Right lobe of liver (tissue), 6 donors: ENCODE measurements at regions not wholly inside any gene's neighbourhood (a gene's known extent, or its start where the extent isn't known, plus 50 kb on each side); places are given as distances from the start of the nearest gene placed in this dataset.

Source experiments
- ATAC-seq, 4 donors: fragments of 200-7000 bp; cut with Tn5 transposase; one replicate each; pipeline ENCODE4 v1.9.1; 2020; ENCODE audit warnings: mild to moderate bottlenecking in 4 of 4, moderate library complexity in 4 of 4
- DNase-seq, 3 donors: peaks; one replicate each; pipeline ENCODE4 v3.0.0-alpha.2; 2020
- H3K27ac ChIP-seq, 3 donors: fragments of 200-600 bp; one replicate each; pipeline ENCODE4 v1.8.0; 2022
- H3K27me3 ChIP-seq, 2 donors: fragments of 200-600 bp; one replicate each; pipeline ENCODE4 v1.8.0; 2022
- H3K36me3 ChIP-seq, 4 donors: fragments of 200-600 bp; sonication (generic) in 1 of 4; one replicate each; pipeline versions ENCODE4 v1.5.1 to v1.8.0; 2017 to 2022; ENCODE audit warnings: control low read depth in 1 of 4
- H3K4me1 ChIP-seq, 4 donors: fragments of 200-600 bp; sonication (generic) in 1 of 4; one replicate each; pipeline versions ENCODE4 v1.5.1 to v1.8.0; 2017 to 2022; ENCODE audit warnings: control low read depth in 1 of 4
- H3K4me3 ChIP-seq, 3 donors: fragments of 200-600 bp; one replicate each; pipeline ENCODE4 v1.8.0; 2022
- H3K9me3 ChIP-seq, 4 donors: fragments of 200-600 bp; sonication (generic) in 1 of 4; one replicate each; pipeline versions ENCODE4 v1.5.1 to v1.8.0; 2017 to 2022; ENCODE audit warnings: control low read depth in 1 of 4
- POLR2A ChIP-seq: fragments of 450-650 bp; IDR thresholded peaks from one replicate; pipeline ENCODE4 v1.6.1; 2017; ENCODE audit warnings: antibody characterized with exemption, mild to moderate bottlenecking
- WGBS: methylation state at CpG from one replicate; pipeline ENCODE4 v1.1.6; 2018; ENCODE audit warnings: low coverage, low lambda C conversion rate; ENCODE audit not compliant: insufficient coverage; ENCODE audit errors: missing lambda C conversion rate; 5-methylcytosine and 5-hydroxymethylcytosine counted together
- intact Hi-C, 2 donors: fragments of 100-400 bp; cut with DNase I; formaldehyde crosslinking; loops; one replicate each; pipeline versions ENCODE4 v1.11.2 to v1.14.1; 2022
- TF ChIP-seq, protein P1 (sequence below), 4 donors: fragments of 200-600 bp in 3 of 4; fragments of 450-650 bp in 1 of 4; IDR thresholded peaks; one replicate each; pipeline versions ENCODE4 v1.5.1 to v1.8.0; 2016 to 2022; ENCODE audit warnings: antibody characterized with exemption in 4 of 4, mild to moderate bottlenecking in 2 of 4
- donor health status: DM: no; HTN: yes; CAD: no.
- donor health status: DM: no; HTN: no; CAD: no.
- donor health status: DM: no; HTN: no; CAD: no.
- donor health status: DM: no; HTN: yes; CAD: no.
- donor health status: DM: no; HTN: yes; CAD: no.

DNA sequence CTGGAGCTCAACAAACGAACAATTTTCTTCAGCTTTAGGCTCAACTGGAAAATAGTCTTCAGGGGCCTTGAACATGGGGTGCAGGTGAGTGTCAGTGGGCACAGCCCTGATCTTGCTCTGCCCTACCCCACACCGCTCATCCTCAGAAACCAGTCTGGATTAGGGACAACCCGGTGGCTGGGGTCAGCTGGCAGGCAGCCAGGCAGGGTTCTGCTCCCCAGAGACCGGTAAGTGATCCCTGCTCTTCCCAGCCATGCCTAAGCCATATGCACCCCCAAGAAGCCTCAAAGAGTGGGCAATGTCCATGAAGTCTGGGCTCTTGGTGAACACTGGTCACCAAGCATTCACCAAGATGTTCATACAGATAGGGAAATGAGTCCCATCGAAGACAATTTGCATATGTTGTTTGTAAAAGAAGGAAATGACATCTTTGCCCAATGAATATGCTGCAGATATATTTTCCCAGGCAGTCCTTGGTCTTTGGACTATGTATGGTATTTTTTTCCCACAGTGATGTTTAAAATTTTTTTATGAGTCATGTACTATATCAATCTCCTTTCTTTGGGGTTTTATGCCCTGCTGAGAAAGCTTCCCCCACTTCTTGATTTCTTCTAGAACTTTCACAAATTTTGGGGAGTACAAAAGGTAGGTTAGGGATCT, 63.9 kb upstream of the VASH1 start:
- intact Hi-C loops, result no loop called here
- WGBS, result 67% methylated on average over 3 of the region's 5 CpGs
- TF ChIP-seq, protein P1, sequence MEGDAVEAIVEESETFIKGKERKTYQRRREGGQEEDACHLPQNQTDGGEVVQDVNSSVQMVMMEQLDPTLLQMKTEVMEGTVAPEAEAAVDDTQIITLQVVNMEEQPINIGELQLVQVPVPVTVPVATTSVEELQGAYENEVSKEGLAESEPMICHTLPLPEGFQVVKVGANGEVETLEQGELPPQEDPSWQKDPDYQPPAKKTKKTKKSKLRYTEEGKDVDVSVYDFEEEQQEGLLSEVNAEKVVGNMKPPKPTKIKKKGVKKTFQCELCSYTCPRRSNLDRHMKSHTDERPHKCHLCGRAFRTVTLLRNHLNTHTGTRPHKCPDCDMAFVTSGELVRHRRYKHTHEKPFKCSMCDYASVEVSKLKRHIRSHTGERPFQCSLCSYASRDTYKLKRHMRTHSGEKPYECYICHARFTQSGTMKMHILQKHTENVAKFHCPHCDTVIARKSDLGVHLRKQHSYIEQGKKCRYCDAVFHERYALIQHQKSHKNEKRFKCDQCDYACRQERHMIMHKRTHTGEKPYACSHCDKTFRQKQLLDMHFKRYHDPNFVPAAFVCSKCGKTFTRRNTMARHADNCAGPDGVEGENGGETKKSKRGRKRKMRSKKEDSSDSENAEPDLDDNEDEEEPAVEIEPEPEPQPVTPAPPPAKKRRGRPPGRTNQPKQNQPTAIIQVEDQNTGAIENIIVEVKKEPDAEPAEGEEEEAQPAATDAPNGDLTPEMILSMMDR (IDR thresholded peaks at IDR 0.05), result no peak
- TF ChIP-seq POLR2A, result no peak
- ATAC-seq (no peak), DNase-seq (no peak)
- Histone ChIP-seq H3K9me3 (no peaks in the 10 kb centered on the region), H3K36me3 (no peaks in the 10 kb centered on the region), H3K4me3 (no peak overlapping the region), H3K4me1 (peaks cover 0 to 9% (median 2%) of the 10 kb centered on the region in 4 donors), H3K27ac (no peak overlapping the region), H3K27me3 (no peaks in the 10 kb centered on the region)

DNA sequence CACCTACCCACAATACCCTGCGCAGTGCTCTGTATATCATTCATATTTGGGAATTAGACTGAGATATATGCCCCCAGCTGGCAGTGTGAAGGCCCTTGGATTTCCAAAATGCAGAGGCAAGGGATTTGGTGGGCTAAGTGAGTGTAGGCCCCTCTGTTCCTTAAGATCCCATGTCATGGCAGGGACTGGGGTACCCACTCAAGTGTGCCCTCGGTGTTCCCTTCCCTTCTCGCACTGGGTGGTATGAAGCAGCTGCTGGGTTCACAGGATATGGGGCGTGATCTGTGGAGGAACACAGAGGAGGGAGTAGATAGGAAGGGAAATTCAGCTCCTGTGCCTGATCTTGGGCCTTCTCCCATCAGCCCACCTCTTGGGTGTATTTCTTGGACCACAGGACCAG, 63.1 kb upstream of the VASH1 start:
- no peaks in the 10 kb centered on the region for H3K27me3 ChIP-seq

GRCh38 chr14:76698631-76699030, 62.6 kb upstream of the VASH1 start:
- intact Hi-C loops, result no loop called here
- ATAC-seq (no peak), DNase-seq (no peak)
- TF ChIP-seq POLR2A, result no peak
- TF ChIP-seq, protein P1 (IDR thresholded peaks at IDR 0.05), result no peak
- H3K36me3 ChIP-seq, result no peaks in the 10 kb centered on the region
- H3K9me3 ChIP-seq, result no peaks in the 10 kb centered on the region
- WGBS, result 83% methylated on average over 2 of the region's 3 CpGs
- H3K4me1 ChIP-seq, result peaks cover 0 to 10% (median 2%) of the 10 kb centered on the region in 4 donors
- no peak overlapping the region for H3K4me3 ChIP-seq
- H3K27ac ChIP-seq, result no peak overlapping the region
- H3K27me3 ChIP-seq, result no peaks in the 10 kb centered on the region

More for the DNA sequence above, 63.1 kb upstream of the VASH1 start:
- 96% methylated on average over 3 of the region's 4 CpGs for WGBS
- DNase-seq (no peak), ATAC-seq (no peak)
- Histone ChIP-seq H3K4me3 (no peak overlapping the region), H3K27ac (no peak overlapping the region), H3K36me3 (no peaks in the 10 kb centered on the region), H3K4me1 (peaks cover 0 to 10% (median 2%) of the 10 kb centered on the region in 4 donors), H3K9me3 (no peaks in the 10 kb centered on the region)
- TF ChIP-seq POLR2A, result no peak
- TF ChIP-seq, protein P1 (IDR thresholded peaks at IDR 0.05), result no peak
- intact Hi-C loops, result no loop called here

- no peak overlapping the region for H3K27ac ChIP-seq
- 70% methylated on average over 5 of the region's 6 CpGs for WGBS
- H3K4me3 ChIP-seq, result no peak overlapping the region
- TF ChIP-seq, protein P1 (IDR thresholded peaks at IDR 0.05), result no peak
- TF ChIP-seq POLR2A, result no peak
- H3K9me3 ChIP-seq, result no peaks in the 10 kb centered on the region
- no peak for DNase-seq
- no peaks in the 10 kb centered on the region for H3K27me3 ChIP-seq
- ATAC-seq, result no peak
- intact Hi-C loops, result no loop called here
- no peaks in the 10 kb centered on the region for H3K36me3 ChIP-seq
- peaks cover 0 to 10% (median 2%) of the 10 kb centered on the region in 4 donors for H3K4me1 ChIP-seq
Observed at GRCh38 chr14:76699209-76699938, 61.9 kb upstream of the VASH1 start.
